KMS-11 (cell line): ENCODE measurements at regions not wholly inside any gene's neighbourhood (a gene's known extent, or its start where the extent isn't known, plus 50 kb on each side); places are given as distances from the start of the nearest gene placed in this dataset.
A peak's percentile ranks its signal among the peaks of the same experiment; 100 is the strongest.

Experiments used
- H2AFZ ChIP-seq: fragments of 200-600 bp; sonication (generic); 2 replicates; pipeline ENCODE4 v1.6.1; 2016; ENCODE audit warnings: antibody characterized with exemption, mixed run types, low read depth
- H3K27ac ChIP-seq: fragments of 200-600 bp; sonication (generic); 2 replicates; pipeline ENCODE4 v1.6.1; 2016; ENCODE audit warnings: mild to moderate bottlenecking, mixed run types
- H3K27me3 ChIP-seq: fragments of 200-600 bp; sonication (generic); 2 replicates; pipeline ENCODE4 v1.6.1; 2017; ENCODE audit warnings: mild to moderate bottlenecking, low read depth, mixed run types, moderate library complexity; ENCODE audit not compliant: insufficient read depth
- H3K36me3 ChIP-seq: fragments of 200-600 bp; sonication (generic); 2 replicates; pipeline ENCODE4 v1.6.1; 2017; ENCODE audit warnings: mild to moderate bottlenecking, mixed run types; ENCODE audit not compliant: insufficient read depth
- H3K4me1 ChIP-seq: fragments of 200-600 bp; sonication (generic); 2 replicates; pipeline ENCODE4 v1.6.1; 2016; ENCODE audit warnings: mild to moderate bottlenecking, low read depth, mixed run types; ENCODE audit not compliant: poor library complexity, severe bottlenecking
- H3K4me2 ChIP-seq: fragments of 200-600 bp; sonication (generic); 2 replicates; pipeline ENCODE4 v1.7.0; 2016; ENCODE audit warnings: mild to moderate bottlenecking, mixed run types
- H3K4me3 ChIP-seq: fragments of 200-600 bp; sonication (generic); IDR thresholded peaks from 2 replicates; pipeline ENCODE4 v1.6.1; 2017; ENCODE audit warnings: low read depth, low read length, mixed read lengths; ENCODE audit not compliant: insufficient read depth
- H3K79me2 ChIP-seq: fragments of 200-600 bp; sonication (generic); 2 replicates; pipeline ENCODE4 v1.6.1; 2016; ENCODE audit warnings: low read depth, mixed run types; ENCODE audit not compliant: insufficient read depth
- H3K9ac ChIP-seq: fragments of 200-600 bp; sonication (generic); 2 replicates; pipeline ENCODE4 v1.6.1; 2016; ENCODE audit warnings: mild to moderate bottlenecking, mixed run types
- H4K20me1 ChIP-seq: fragments of 200-600 bp; sonication (generic); 2 replicates; pipeline ENCODE4 v1.6.1; 2016; ENCODE audit warnings: mild to moderate bottlenecking, mixed run types; ENCODE audit not compliant: insufficient read depth
- TF ChIP-seq, protein P1 (sequence below): fragments of 200-600 bp; sonication (generic); conservative IDR thresholded peaks from 2 replicates; pipeline ENCODE4 v1.6.1; 2017; ENCODE audit warnings: low read depth, mild to moderate bottlenecking, antibody characterized with exemption, low read length, moderate library complexity, mixed read lengths

DNA sequence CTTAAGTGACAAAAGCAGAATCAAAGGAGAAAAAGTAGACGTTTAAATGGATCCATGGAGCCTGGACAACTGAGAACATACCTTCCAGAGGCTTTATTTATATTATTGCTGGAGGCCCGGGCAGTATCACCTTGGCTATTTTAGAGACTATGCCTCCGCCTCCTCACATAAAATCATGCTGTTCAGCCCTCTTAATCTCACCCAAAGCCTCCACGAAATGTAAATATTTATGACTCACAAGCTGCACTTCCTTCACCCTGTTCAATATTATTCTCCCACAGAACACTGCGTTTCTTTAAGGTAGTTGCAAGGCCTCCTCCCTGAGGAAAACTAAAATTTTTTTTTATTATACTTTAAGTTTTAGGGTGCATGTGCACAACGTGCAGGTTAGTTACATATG, 478.6 kb upstream of the ACVR2A start:
- H3K4me3 ChIP-seq: no peak overlapping the region
- H3K36me3 ChIP-seq: no peaks in the 10 kb centered on the region
- no peak overlapping the region for H3K27ac ChIP-seq
- no peaks in the 10 kb centered on the region for H3K79me2 ChIP-seq
- H4K20me1 ChIP-seq: no peaks in the 10 kb centered on the region
- TF ChIP-seq, protein P1, sequence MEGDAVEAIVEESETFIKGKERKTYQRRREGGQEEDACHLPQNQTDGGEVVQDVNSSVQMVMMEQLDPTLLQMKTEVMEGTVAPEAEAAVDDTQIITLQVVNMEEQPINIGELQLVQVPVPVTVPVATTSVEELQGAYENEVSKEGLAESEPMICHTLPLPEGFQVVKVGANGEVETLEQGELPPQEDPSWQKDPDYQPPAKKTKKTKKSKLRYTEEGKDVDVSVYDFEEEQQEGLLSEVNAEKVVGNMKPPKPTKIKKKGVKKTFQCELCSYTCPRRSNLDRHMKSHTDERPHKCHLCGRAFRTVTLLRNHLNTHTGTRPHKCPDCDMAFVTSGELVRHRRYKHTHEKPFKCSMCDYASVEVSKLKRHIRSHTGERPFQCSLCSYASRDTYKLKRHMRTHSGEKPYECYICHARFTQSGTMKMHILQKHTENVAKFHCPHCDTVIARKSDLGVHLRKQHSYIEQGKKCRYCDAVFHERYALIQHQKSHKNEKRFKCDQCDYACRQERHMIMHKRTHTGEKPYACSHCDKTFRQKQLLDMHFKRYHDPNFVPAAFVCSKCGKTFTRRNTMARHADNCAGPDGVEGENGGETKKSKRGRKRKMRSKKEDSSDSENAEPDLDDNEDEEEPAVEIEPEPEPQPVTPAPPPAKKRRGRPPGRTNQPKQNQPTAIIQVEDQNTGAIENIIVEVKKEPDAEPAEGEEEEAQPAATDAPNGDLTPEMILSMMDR: no peak
- H3K27me3 ChIP-seq: no peaks in the 10 kb centered on the region
- H2AFZ ChIP-seq: no peak overlapping the region
- no peak overlapping the region for H3K4me2 ChIP-seq
- peaks cover 13% of the 10 kb centered on the region for H3K4me1 ChIP-seq
- H3K9ac ChIP-seq: no peak overlapping the region

DNA sequence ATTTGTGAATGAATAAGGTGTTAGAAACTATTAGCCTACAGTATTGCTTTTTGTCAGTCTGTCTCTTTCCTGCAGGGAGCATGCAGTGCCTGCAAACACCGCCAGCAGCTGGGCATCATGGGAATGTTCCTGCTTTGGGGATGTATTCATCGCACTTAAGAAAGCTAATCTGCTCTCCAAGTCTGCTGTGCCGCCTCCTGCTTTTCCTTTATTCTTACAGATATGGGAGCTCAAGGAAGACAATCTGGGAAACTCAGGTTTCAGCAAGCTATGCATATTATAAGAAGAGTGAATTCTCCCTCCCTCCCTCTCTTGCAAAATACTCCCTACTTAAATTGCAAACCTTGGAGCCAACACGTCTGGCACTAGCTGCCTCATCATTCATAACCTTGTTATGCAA, 479.2 kb upstream of the ACVR2A start:
- H3K27me3 ChIP-seq: no peaks in the 10 kb centered on the region
- H3K4me3 ChIP-seq: no peak overlapping the region
- no peak overlapping the region for H3K9ac ChIP-seq
- H3K36me3 ChIP-seq: no peaks in the 10 kb centered on the region
- H3K4me1 ChIP-seq: peaks cover 13% of the 10 kb centered on the region
- H3K27ac ChIP-seq: no peak overlapping the region
- no peaks in the 10 kb centered on the region for H3K79me2 ChIP-seq
- H2AFZ ChIP-seq: no peak overlapping the region
- TF ChIP-seq, protein P1: no peak
- H4K20me1 ChIP-seq: no peaks in the 10 kb centered on the region
- H3K4me2 ChIP-seq: no peak overlapping the region

DNA sequence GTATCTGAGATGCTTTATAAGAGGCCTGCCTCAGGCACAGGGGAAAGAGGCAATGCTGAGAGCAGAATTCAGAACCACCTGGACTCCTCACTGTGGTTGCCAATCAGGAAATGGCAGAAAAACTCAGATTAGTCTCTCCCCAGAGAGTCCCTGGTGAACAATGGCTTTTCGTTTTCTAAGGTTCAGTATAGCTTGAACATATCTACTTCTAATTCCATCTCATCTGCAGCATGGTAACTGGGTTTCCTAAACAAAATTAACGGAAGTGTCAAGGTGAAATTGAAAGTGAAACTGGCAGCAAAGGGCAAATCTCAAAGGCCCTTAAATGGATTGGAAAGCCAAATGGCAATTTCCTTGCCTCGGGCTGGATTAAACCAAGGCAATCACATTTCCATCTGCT, 480.2 kb upstream of the ACVR2A start:
- no peak overlapping the region; the same call in 1 of the 2 replicates for H3K9ac ChIP-seq
- peaks cover 13% of the 10 kb centered on the region for H3K4me1 ChIP-seq
- H4K20me1 ChIP-seq: no peaks in the 10 kb centered on the region
- TF ChIP-seq, protein P1: no peak
- H3K79me2 ChIP-seq: no peaks in the 10 kb centered on the region
- peak overlapping the region; percentile 40; the same call in 1 of the 2 replicates for H3K4me2 ChIP-seq
- H3K36me3 ChIP-seq: no peaks in the 10 kb centered on the region
- peak overlapping the region; percentile 67 for H2AFZ ChIP-seq
- H3K27me3 ChIP-seq: no peaks in the 10 kb centered on the region
- H3K4me3 ChIP-seq: no peak overlapping the region
- peak overlapping the region; percentile 53 for H3K27ac ChIP-seq

DNA sequence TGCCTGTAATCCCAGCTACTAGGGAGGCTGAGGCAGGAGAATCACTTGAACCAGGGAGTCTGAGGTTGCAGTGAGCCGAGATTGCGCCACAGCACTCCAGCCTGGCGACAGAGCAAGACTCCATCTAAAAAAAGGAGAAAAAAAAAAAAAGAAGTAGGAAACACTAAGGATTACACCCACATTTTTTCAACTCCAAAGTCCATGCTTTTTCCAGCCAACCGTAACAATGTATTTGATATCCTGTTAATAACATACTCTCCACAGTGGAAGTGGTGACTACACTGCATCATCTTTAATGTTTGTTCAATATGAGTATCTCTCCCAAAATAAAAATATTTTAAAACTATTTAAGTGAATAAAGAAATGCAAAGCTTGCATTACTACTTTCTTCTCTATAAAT, 481.6 kb upstream of the ACVR2A start:
- Histone ChIP-seq H4K20me1 (no peaks in the 10 kb centered on the region), H3K36me3 (no peaks in the 10 kb centered on the region), H3K27me3 (no peaks in the 10 kb centered on the region), H3K4me2 (no peak overlapping the region), H3K4me1 (peaks cover 13% of the 10 kb centered on the region), H2AFZ (no peak overlapping the region), H3K4me3 (no peak overlapping the region), H3K27ac (no peak overlapping the region), H3K9ac (no peak overlapping the region), H3K79me2 (no peaks in the 10 kb centered on the region)
- TF ChIP-seq, protein P1: no peak
